ENCODE measurements at regions not wholly inside any gene's neighbourhood (a gene's known extent, or its start where the extent isn't known, plus 50 kb on each side); places are given as distances from the start of the nearest gene placed in this dataset.
A peak's percentile ranks its signal among the peaks of the same experiment; 100 is the strongest.
"Not testable (repeated sequence)": the region's sequence is repeated elsewhere in the genome, so short reads cannot be mapped to it uniquely, and the experiment has no call there.

GRCh38 chr4:154907345-154908045 is 126.4 kb downstream of the RBM46 start:
- not testable (repeated sequence) for DNase-seq

GRCh38 chr4:154908168-154908567 is 127.1 kb downstream of the RBM46 start:
- no peak for DNase-seq

DNA sequence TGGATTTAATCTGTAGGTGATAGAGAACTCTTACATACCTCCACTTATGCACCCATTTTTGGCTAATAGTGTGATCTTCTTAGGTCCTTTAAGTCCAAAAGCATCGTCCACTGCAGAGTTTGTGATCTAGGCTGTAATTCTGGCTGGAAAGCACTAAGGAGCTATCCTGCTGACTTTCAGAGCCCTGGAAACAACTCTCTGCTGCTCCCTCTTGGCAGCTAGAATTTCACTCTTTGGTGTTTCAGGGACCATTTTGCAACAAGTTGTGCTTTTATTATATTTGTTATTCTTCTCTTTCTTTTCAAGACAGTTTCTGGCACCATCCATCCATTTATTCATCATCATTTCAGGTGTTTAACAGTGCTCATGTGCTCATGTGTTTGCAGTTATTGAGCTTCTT is 130.0 kb downstream of the RBM46 start:
- no peak for DNase-seq

DNA sequence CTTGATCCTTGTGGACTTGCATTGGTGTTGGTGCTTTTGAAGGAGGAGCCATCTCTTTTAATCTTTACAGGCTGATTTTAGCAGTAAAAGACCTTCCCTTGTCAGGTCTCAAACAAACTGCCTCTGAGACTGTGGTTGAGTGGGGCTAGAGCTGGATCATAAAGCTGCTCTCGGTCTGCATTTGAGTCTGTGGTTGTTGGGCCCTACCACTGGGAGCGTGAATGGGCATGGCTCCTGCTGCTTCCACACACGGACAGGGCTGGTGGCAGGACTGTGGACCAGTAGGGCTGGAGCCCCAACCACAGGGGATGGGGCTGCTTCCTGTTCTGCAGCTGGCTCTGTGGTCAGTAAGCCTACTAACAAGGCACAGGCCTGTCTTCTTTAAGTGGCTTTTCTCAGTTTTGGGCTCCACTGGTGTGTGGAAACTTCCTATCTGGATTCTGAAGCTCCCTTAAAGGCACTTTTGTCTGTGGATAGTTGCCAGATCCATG is 130.6 kb downstream of the RBM46 start:
- DNase-seq = no peak

DNA sequence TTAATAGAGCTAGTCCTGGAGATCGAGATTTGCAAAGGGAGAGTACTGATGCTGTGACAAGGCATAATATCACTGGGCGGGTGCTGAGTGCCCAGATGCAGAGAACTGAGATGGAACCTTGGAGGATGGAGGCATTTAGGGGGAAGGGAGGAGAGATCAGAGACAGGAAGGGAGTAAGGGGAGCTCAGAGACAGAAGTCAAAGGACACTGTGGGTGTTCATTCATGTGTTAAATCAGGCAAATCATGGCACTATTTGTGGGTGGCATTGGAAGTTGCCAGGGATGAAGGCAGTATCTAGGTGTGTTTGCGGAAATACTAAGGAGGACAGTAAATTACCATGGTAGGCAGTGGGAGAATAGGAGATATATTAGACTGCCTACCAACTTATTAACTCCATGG is 135.0 kb downstream of the RBM46 start:
- no peak for DNase-seq

DNA sequence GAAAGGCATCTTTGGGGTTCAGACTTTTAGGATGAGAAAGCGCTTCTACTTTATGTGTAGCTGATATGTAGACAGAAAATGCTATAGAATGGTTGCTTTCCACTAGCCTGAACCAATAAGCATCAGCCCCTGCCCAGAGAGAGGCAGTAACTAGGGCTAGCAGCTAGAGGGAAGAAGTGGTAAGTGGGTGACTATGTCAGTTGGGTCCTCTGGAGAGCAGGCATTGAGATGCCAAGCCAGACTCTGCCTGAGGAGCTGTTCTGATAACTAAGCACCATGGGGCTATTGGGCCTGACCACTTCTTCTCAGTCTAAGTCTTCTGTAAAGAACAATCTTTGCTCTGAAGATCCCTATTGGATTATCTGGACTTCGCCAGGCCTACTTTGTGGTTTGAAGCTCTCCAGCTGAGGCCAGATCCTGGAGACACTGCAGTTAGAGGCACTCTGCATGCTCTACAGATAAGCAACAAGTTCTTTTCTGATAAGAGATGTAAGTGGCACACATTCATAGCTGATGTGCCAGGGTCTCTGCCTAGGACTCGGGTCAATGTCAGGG is 146.1 kb downstream of the RBM46 start:
- no peak for DNase-seq

- DNase-seq = no peak
These were observed 147.7 kb downstream of the RBM46 start for GRCh38 chr4:154928640-154929257.

DNA sequence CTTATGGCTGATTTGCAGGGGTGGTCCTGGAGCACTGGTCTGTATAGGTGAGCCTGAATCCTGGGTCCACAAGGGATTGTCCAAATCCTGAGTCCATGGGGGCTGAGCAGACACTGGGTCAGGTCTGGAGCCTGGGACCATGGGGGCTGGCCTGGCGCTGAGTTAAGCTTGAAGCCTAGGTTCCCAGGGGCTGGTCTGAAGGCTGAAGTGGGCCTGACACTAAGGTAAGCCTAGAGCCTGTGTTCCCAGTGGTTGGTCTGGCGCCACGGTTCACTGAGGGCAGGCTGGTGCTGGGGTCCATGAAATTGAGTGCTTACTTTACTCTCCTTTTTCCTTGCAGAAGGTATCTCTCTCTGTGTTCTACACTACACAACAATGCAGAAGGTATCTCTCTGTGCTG is 155.8 kb downstream of the RBM46 start:
- no peak for DNase-seq

DNA sequence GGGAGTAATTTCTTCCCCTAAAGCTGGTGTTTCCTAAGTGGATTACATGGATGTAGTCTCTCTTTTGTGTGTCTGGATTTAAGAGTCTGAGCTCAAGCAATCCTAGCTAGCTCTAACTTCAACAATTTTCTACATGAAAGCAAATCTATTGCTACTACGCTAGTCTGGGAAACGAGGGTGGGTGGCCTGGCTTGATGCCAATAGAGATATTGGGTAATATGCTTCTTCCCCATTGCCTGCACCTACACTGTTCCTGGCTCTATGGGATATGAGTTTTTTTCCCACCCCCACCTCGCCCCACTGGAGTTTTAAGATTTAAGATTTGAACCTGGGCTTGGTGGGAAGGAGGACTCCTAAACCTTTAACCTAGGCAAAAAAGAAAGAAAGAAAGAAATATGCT is 158.8 kb downstream of the RBM46 start:
- DNase-seq = no peak

DNA sequence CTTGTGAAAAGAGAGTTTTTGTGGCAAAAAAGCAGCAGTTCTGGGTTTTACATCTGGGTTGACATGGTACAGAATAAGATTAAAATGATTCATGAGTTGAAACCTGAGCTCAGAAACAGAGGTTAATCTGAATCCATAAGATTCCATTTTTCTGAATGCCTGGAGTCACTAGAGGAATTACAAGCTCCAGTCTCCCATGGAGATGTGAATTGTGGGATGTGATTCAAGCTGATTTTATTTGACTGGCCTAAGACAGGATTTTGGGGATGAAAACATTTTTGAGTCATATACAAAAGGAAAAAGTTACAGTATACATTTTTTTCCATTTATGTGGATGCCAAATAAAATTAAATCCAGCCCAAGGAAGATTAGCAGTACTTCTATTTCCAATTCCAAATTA is 161.1 kb downstream of the RBM46 start:
- no peak for DNase-seq

DNA sequence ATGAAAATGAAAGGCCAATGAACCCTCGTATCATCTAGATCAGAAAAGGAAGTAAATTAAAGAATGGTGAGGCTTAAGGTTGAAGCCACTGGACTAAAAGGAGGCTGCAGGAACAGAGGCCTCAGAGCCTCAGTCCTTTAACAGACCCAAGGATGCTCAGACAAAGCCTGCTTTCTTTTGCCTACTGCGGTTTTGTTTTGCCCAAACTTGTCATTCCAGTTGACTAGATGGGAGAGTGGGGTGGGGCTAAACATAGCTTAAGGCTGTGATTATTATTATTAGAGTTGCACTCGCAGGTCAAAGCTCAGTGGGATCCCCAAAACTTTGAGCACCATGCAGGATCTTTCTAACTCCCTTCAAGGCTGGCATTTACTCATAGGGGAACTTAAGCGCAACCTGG is 163.9 kb downstream of the RBM46 start:
- DNase-seq = no peak

GRCh38 chr4:154946113-154946512 is 165.0 kb downstream of the RBM46 start:
- no peak for DNase-seq

GRCh38 chr4:154953691-154954090 is 172.6 kb downstream of the RBM46 start:
- DNase-seq = no peak

- DNase-seq = no peak
These were observed 173.0 kb downstream of the RBM46 start for GRCh38 chr4:154954117-154954516.

DNA sequence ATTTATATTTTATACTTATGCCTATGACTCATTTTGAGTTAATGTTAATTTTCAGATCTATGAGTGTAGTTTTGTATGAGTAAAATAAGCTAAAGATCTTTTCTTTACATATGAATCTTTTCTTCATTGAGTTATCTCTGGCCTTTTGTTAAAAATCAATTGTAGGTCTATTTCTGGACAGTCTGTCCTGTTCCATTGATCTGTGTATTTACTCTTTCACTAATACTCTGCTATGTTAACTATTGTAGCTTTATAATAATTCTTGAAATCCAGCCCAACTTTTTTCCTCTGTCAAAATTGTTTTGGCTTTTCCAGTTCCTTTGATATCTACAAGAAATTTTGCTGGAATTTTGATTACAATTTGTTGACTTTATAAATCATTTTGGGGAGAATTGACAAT is 177.0 kb downstream of the RBM46 start:
- DNase-seq = no peak

- no peak for DNase-seq
These were observed 177.7 kb downstream of the RBM46 start for GRCh38 chr4:154958621-154959358.

- no peak for DNase-seq
These were observed 178.7 kb downstream of the RBM46 start for GRCh38 chr4:154959756-154960155.

DNA sequence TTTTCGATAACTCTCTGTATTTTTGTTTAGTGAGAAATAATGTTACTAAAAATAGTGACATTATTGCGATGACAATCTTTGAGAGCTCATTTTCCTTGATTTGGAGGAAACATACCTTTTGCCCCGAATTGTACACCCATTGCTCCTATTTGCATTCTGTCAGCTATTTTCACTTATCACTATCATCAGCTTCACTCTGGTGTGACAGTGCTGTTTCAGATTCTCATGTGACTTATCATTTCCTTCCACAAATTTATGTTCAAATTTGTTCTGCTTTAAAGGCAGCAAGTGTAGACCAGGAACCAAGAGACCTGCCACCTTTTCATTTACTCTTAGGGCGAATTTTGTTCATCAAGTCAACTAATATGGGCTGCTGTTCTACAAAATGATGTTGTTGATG is 179.4 kb downstream of the RBM46 start:
- no peak for DNase-seq

GRCh38 chr4:154961263-154961662 is 180.2 kb downstream of the RBM46 start:
- DNase-seq = no peak

DNA sequence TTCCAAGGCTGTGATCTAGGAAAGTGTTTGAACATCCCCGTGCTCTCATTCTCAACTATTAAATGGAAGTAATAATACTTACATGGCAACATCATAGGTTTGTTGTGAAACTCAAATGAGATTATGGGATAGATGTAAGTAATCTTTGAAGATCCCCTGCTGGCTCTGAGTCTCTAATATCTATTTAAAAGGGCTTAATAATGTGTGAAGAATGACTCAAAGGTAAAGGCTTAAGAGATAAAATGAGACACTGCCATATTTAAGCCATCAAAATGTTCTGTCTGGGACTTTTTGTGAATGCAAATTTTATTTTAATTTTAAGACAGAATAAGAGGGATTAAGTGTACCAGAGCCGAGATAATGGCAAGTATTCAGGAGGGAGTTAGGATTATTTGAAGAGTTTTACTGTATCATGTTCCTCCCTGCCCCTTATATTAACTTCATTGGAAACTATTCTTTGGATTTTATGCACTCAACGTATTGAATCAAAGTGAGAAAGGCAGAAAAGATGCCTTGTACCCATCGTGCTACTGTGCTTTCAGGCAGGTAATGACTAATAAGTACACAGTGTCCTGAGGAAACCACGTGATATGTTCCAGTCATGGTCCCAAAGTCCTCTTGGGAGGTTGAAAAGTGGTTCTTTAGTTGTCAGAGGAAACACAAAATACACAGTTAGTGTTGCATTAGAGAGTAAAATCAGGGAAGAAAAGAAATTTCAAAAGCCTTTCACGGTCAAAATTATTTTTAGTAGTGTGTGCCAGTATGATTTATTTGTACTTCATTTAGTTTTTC is 192.4 kb downstream of the RBM46 start:
- no peak for DNase-seq

DNA sequence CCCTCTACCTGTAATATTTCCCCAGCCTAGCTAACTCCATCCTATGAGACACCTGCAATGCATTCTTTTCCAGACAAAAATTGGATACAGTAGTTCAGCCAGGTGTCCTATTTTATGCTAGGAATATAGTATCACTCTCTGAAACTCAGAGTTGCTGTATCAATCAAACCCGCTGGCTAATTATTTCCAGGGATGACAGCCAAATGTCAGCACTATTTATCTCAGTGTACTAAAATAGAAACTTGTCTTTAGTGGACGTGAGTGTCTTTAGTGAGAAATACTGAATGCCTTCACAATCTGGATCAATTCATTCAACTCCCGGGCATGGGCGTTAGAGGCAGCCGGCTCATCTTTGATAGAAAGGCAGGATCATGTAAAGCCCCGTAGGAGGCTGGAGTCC is 196.2 kb downstream of the RBM46 start:
- no peak for DNase-seq

DNA sequence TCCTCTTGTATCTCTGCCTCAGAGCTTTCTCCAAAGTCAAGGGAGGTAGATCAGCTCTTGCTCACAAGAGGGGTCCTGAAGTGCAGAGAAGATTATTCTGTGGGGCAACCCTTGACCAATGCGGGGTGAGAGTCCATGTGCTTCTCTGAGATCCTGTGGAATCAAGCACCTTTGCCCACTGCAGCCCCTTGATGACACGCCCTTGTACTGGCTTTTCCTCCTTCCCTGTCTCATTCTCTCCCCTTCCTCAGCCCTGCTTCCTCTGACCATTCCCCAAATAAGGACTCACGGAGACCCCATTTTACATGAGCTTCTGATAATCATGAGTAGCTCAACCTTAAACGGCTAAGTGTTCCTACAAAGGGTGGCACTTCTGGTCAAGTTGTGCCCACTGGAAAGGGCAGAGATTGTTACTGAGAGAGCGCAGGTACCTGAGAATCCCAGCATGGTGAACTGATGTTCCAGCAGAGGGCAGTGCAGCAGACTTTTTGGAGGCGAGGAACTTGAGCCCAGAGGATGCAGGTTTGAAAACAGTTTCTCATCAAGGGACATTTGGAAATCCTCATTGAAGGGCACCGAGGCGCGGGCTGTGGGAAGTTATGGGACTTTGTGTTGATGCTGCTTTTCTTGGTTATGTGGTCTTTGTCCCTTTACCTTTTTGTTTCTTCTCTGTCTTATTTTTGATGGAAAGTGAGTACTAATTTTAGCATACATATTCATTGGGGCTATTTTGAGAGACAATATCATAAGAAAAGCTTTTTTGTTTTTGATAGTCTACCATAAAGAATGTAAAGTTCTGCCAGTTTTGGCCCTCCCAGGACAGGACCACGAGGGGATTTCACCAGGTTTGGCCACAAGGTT is 201.3 kb downstream of the RBM46 start:
- peak in 1 of 2 experiments; percentile 18 for DNase-seq
